ENCODE measurements at regions not wholly inside any gene's neighbourhood (a gene's known extent, or its start where the extent isn't known, plus 50 kb on each side); places are given as distances from the start of the nearest gene placed in this dataset.

GRCh38 chr20:63087872-63088680 is 81.3 kb upstream of the BHLHE23 start:
- FAIRE-seq (no peak), DNase-seq (peak in 3 of 6 donors; percentile 4 to 35 (median 33)), ATAC-seq (no peak)
- H3K27me3 ChIP-seq = no peaks in the 10 kb centered on the region
- H3K4me3 ChIP-seq = no peak overlapping the region
- H3K9me3 ChIP-seq = no peaks in the 10 kb centered on the region
- no peak overlapping the region for H3K27ac ChIP-seq
- H3K4me1 ChIP-seq = no peaks in the 10 kb centered on the region
- no peaks in the 10 kb centered on the region for H3K36me3 ChIP-seq
- intact Hi-C loops (cut with DNase I) = no loop called here
- 54 to 66% methylated on average over 32 of the region's 32 CpGs for WGBS, 2 donors
- TF ChIP-seq CTCF (IDR thresholded peaks at IDR 0.05) = no peak

- 46 to 55% methylated on average over 26 to 29 of the region's 29 CpGs for WGBS, 2 donors
- H3K4me1 ChIP-seq = no peaks in the 10 kb centered on the region
- ATAC-seq = no peak
- no peaks in the 10 kb centered on the region for H3K36me3 ChIP-seq
- peak in 2 of 6 donors; percentile 7 to 17 for DNase-seq
- no peak overlapping the region for H3K27ac ChIP-seq
- no peaks in the 10 kb centered on the region for H3K9me3 ChIP-seq
- H3K27me3 ChIP-seq = no peaks in the 10 kb centered on the region
- intact Hi-C loops (cut with DNase I) = no loop called here
- no peak for TF ChIP-seq CTCF (IDR thresholded peaks at IDR 0.05)
- FAIRE-seq = no peak
- H3K4me3 ChIP-seq = no peak overlapping the region
Measured at GRCh38 chr20:63087236-63087871, 80.6 kb upstream of the BHLHE23 start.

- Histone ChIP-seq H3K36me3 (no peaks in the 10 kb centered on the region), H3K27me3 (no peaks in the 10 kb centered on the region), H3K9me3 (no peaks in the 10 kb centered on the region), H3K4me1 (no peaks in the 10 kb centered on the region), H3K27ac (no peak overlapping the region), H3K4me3 (no peak overlapping the region)
- WGBS, 2 donors = 51 to 56% methylated on average over 36 of the region's 36 CpGs
- no peak for TF ChIP-seq CTCF (IDR thresholded peaks at IDR 0.05)
- DNase-seq (peak in 3 of 6 donors; percentile 10 to 59 (median 35)), ATAC-seq (no peak), FAIRE-seq (no peak)
- intact Hi-C loops (cut with DNase I) = no loop called here
Measured at GRCh38 chr20:63086421-63087235, 79.9 kb upstream of the BHLHE23 start.

- 48 to 61% methylated on average over 32 to 34 of the region's 34 CpGs for WGBS, 2 donors
- ATAC-seq (no peak), FAIRE-seq (no peak), DNase-seq (peak in 3 of 6 donors; percentile 8 to 43 (median 37))
- no peaks in the 10 kb centered on the region for H3K36me3 ChIP-seq
- H3K27me3 ChIP-seq = peaks cover 0 to 3% (median 0%) of the 10 kb centered on the region in 4 donors
- H3K27ac ChIP-seq = no peak overlapping the region
- H3K4me1 ChIP-seq = no peaks in the 10 kb centered on the region
- no peaks in the 10 kb centered on the region for H3K9me3 ChIP-seq
- TF ChIP-seq CTCF (IDR thresholded peaks at IDR 0.05) = no peak
- intact Hi-C loops (cut with DNase I) = no loop called here
- no peak overlapping the region for H3K4me3 ChIP-seq
Measured at GRCh38 chr20:63085151-63085861, 78.5 kb upstream of the BHLHE23 start.

Data from pancreas (tissue), 10 donors.